ENCODE measurements at regions not wholly inside any gene's neighbourhood (a gene's known extent, or its start where the extent isn't known, plus 50 kb on each side); places are given as distances from the start of the nearest gene placed in this dataset.
"Not testable (repeated sequence)": the region's sequence is repeated elsewhere in the genome, so short reads cannot be mapped to it uniquely, and the experiment has no call there.

DNA sequence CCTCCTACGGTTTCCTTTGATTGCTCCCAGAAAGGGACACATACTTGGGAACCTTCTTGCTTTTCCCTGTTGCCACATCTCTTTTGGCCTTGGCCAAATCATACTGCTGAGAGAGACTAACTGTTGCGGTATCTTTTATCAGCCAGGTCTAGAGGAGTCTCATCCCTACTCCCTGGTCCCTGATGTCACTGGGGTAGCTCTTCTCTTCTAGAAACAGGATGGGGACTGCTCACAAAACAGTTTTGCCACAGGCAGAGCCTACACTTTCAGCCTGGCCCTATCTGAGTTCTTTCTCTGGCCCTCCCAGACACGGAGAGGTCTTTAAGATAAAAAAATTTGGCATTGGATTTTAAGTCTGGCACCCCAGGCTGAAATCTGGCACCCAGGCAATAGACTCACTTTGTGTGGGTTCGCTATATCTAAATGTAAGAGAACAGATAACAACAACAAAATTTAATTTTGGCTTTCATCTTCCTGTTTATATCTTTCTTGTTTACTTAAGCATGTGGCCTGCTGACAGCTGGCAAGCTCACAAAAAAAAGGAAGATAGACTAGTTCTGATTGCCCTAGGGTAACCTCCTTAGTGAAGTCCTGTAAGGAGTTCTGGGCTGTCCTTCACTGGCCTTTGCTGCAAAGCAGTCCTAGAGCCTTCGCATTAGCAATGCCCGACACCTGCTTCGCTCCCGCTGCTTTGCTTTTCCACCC, 228.3 kb upstream of the NPVF start:
- FAIRE-seq = no peak

- FAIRE-seq = no peak
Observed at GRCh38 chr7:25459057-25459456, 230.8 kb upstream of the NPVF start.

- no peak for FAIRE-seq
Observed at GRCh38 chr7:25460433-25460832, 232.1 kb upstream of the NPVF start.

DNA sequence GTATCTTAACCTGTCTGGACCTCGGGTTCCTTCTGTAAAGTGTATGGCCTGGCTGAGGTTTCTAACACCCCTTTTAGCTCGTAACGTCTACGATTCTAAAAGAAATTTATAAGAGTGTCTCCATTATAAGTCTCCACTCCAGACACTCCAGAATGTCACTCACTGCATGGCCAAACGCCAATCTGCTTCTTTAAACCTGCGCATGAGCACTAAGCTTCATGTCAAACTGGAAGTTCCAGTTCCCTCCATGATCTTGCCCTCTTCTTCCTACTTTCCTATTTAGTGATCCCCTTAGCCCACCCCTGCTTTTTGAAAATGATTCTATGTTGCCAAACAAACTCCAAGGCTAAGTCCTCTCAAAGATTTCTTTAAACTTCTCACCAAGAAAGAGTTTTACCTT, 241.4 kb upstream of the NPVF start:
- no peak for FAIRE-seq

GRCh38 chr7:25476863-25477499, 248.7 kb upstream of the NPVF start:
- FAIRE-seq = no peak

DNA sequence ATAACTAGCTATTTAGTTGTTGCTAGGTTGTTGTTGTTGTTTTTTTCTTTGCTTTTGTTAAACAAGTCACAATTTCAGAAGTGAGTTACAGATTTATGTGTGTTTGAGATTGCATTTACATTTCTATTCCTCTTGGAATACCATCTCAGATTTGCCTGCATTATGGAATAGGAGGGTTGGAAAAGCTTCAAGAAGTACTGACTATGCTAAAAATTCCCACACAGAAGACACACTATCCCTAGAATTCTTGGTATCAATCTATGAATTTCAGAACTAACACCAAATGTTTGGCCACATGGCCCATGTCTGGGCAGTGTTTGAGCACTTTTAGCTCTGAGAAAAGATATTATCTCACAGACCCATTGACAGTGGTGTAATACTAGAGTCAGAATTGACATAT, 249.9 kb upstream of the NPVF start:
- FAIRE-seq = not testable (repeated sequence)

DNA sequence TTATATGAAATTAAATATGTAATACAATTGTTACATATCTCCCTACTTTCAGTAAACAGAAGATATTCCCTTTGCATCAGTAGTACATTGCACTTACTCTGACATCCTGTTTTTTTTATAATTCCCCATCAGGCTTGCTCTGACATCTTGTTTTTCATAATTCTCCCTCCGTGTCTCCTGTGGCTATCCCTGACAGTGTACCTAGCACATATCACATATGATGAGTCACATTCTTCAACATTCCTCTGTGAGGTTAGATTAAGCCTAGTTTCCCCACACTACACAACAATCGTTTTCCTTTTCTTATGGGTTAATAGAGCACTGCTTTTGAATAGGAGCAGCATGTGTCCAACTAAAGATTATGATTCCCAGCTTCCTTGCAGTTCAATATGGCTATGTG, 250.6 kb upstream of the NPVF start:
- FAIRE-seq = no peak

- FAIRE-seq = no peak
Observed at GRCh38 chr7:25481891-25482290, 253.6 kb upstream of the NPVF start.

- no peak for FAIRE-seq
Observed at GRCh38 chr7:25482631-25483030, 254.3 kb upstream of the NPVF start.

DNA sequence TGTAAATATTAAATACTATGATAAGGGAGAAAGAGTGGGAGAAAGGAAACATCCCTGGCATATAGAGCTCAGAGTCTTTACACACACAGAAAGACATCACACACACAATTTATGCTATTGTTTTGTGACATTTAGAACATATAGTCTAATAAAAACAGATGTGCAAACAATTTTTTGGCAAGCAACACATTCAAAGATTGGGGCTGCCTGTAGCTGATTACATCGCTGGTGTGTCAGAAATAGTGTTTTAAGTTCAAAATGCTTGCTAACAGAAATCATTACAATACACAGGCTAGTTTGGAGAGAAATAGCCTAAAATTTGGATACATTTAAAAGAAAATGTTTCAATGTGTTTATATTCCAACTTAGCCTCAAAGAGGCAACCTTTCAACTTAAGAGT, 256.7 kb upstream of the NPVF start:
- no peak for FAIRE-seq

DNA sequence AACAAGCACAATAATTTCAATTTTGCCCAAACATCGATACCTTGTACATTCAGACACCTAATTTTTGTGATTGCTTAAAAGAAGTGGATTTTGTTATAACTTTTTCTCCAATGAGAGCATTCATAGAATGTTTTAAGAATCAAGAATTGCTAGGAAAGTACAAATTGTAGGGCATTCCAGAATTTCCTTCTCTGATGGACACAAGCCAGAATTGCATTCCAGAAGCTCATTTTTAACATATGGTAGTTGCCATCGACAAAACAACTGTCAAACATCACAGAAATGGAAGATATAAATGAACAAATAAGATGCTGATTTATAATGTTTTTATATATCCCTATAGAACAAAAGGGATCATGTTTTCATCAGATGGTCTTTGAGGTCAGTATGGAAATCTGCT, 258.4 kb upstream of the NPVF start:
- no peak for FAIRE-seq

DNA sequence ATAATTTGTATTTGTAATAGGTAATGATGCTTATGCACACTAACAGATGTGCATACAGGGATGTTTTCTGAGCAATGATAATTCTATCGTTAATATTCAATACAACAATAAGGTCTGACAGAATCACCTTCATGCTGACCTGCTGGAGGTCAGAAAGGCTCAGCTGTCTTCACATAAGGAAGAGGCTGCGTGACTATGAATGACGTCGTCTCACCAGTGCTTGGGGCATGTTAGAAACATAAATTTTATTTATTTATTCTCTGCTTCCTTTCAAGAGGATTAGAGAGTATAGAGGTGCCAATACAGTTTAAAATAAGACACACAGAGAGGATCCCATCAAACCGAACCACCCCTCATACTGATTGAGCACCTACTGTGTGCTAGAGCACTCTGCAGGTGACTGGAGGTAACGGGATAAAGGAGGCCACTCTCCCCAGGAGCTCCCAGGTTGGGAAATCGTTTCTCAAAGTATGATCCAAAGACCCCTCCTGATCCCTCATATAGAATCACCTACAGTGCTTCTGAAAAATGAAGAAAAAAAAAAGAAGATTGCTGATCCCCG, 265.6 kb upstream of the NPVF start:
- FAIRE-seq = no peak

DNA sequence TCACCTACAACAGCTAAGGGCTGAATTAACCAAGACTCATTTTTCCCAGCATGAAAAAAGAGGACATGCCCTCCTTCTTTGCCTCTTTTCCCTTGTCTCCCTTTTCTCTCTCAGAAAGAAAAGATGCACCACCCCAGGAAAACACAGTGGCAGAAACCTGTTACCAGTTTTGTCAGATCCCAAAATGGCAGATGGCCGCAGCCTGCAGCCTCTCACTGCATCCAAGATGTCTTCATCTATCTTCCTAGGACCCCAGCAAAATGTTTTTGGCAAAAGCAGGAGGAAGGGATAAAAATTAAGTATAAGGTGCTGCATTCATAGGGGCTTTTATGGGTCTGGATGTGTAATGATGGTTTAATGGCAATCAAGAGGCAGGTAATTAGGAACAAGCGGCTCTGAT, 266.6 kb upstream of the NPVF start:
- no peak for FAIRE-seq

DNA sequence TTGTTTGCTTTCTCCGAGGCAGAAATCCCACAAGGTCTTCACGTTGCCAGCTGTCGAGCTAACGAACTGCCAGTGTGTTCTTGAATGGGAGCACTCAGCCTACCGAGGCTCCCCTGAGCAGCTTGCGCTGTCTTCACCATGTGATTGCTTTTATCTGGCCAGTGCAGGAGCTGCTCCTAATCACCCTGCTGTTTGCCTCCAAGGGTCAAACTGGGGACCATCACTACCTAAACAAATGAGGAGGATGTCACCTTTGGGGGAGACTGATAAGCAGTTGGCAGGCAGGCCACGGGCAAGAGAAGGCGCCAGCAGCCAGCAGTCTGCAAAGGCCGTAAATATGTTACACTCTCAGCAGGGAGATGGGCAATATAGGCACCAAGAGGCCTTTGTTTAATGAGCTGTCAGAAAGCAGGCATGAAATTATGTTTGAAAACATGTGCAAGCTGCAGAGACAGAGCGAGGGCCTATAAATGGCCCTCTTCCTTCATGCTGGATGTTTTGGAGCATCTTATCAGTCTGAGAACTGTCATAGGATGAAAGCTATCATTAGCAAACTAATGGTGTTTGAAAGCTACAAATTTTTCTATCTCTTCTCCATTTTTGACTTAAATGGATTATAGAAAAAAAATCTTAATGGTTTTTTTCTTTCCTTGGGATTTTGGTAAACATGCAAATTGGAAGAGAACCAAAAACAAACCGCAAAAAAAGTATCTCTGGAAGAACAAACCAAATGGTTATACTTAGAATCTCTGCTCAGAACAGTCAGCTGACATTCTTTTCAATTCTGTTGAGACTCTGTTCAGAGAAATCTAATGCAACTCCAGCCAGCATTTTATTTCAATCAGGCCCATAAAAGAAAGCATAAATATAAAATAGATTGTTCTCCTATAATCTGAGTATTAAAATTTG, 267.3 kb upstream of the NPVF start:
- FAIRE-seq = no peak

DNA sequence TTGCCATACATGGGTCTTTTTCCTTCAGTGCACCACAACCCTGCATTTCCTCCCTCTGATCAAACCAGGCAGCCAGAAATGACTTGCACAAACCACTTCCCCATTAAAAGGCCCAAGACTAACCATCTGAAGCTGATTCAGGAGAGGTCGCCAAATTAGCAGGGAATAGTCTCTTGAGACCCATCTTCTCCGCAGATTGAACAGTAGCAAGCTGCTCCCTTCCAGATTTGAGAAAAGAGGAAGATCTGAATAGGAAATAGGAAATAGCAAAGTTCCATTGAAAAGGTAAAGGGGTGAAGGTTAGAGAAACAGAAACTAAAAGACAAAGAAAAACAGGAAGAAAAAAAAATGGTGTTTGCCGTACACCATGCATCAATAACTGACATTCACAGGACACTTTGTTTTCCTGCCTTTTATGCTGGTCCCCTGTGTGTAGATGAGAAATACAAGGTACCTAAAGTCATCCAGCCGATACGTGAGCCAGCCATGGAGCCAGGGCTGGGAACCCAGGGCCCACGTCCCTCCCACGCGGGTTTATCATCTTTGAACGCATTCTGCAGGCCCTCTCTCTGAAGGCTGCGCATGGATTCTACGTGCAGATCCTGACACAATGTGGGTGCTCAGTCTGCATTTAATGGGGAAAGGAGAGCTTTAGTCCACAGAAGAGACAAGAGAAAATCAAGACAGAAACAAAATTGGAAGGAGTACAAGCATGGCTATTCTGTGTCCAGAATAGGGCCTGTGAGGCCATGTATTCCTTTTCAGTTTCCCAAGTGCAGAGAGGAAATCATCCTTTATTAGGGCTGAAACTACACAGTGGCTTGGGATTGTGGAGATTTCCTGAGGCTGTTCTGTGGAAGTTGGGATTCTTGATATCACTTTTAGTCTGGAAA, 268.4 kb upstream of the NPVF start:
- no peak for FAIRE-seq

DNA sequence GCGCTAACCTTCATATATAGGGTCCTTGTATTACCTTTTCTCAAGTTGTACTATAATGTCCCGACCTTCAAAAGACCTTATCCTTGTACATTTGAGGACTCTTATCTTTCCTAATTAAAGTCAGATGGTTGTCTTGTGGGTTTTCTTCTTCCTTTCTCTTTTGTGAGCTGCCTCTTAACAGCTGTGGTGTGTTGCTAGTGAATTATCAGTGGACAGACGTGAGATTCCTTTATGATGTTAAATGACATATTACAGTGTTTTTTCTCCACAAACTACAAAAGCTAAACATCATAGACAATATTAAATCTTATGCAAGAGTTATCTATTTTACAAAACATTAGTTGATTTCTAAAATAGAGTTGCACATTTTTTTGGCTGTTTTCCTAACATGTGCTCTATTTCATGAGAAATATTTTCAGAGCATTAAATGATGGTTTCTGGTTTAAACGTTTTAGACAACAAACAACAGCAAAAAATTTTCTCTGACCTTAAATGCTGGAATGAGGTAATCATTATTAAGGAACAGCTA, 272.2 kb upstream of the NPVF start:
- FAIRE-seq = no peak

DNA sequence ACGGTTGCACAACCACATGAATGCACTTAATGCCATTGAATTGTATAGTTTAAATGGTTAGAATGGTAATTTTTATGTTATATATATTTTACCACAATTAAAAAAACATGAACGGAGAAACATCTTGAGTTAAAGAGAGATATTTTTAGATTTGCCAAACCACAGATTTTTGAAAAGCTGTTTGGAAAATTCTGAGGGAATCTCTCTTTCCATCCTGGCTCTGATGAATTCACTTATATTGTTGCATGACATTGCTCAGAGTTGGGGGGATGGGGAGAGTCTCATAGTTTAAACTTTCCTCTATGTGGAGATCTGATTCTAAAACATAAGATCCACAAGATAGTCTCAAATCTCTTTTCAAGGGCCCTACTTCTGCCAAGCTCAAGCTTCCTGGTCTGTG, 275.0 kb upstream of the NPVF start:
- FAIRE-seq = no peak

DNA sequence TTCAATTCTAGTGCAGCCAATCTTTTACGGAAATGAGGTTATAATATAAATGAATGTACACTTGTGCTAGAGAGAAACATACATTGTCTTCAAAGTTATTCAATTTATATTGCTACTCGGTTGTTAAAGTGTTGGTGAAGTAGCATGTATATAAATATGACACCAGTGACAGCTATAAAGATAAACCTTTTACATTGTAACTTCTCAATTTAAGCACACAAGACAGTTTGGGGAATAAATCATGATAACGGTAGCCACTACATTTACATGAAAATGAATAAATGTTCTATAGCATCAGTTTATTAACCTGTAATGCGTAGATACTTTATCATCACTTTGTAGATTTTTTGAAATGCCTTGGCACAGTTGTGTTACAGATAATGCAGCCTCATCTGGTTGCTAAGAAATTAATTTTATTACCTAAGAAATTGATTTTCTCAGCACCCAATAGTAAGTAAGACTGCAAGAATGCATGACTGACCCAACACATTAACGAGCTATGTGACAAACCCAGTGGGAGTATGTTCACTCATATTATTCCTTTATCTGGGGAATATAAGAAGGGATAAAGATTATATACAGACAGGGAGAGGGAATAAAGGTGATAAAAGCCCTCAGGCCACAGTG, 283.9 kb upstream of the NPVF start:
- FAIRE-seq = no peak

DNA sequence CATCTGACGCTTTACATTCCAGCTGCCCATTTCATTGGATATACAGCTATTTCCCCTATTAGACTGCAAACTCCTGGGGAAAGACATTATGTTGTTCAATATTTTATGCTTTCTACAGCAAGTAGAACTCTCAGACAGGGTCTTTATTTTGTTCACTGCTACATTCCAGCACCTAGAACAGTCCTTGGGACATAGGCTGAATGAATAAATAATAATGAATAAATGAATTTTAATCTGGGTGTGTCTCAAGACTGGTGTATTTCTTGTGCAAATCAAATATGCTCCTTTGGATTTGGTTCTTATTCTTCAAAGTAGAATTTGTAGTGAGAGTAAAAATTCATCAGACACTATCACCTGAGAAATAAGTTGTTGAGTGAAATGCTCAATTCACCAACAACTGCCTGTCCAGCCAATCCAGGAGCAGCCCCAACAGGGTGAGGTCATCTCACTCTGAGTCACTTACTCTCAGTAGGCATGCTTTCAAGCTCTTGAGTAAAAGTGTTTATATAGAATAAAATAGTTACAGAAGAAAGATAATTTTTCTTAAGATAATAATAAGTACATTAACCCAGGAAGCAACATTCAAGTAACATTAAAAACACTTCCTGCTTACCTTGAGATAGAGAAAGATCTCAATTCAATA, 287.5 kb upstream of the NPVF start:
- no peak for FAIRE-seq

- no peak for FAIRE-seq
Observed at GRCh38 chr7:25517906-25518305, 289.6 kb upstream of the NPVF start.

DNA sequence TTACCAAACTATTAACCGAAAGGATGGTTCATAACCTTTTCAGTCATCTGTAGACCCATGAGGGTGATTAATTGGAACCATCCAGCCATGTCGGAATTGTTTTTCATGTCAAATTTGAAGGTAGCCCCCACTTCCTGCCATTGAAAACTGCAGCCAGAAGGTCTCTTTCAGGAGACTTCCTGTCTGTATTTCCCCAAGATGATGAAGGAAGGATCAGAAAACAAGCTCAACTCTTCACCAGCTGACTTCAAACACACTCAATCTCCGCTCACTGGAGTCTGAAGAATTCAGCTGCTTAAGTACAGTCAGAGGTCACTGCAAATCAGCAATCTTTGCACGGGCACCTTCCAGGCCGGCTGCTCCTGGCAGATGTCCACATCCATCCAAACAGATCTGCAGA, 291.7 kb upstream of the NPVF start:
- no peak for FAIRE-seq

Data from A204.1 (cell line).